Chondrocyte (in vitro differentiated cells): ENCODE measurements at regions not wholly inside any gene's neighbourhood (a gene's known extent, or its start where the extent isn't known, plus 50 kb on each side); places are given as distances from the start of the nearest gene placed in this dataset.

Experiments
- DNase-seq: peaks from one replicate; pipeline ENCODE4 v3.0.0; 2021; ENCODE audit warnings: mixed read lengths, low spot score
- H3K27ac Mint-ChIP-seq: one replicate; pipeline ENCODE4 v1.8.0; 2021; ENCODE audit warnings: mild to moderate bottlenecking, moderate library complexity, mixed read lengths; ENCODE audit not compliant: unreplicated experiment
- H3K27me3 Mint-ChIP-seq: 2 replicates; pipeline ENCODE4 v1.8.0; 2021; ENCODE audit warnings: low read depth, mixed read lengths
- H3K36me3 Mint-ChIP-seq: 2 replicates; pipeline ENCODE4 v1.8.0; 2021; ENCODE audit warnings: low read depth, mixed read lengths
- H3K4me1 Mint-ChIP-seq: 2 replicates; pipeline ENCODE4 v1.8.0; 2021; ENCODE audit warnings: low read depth, mild to moderate bottlenecking, mixed read lengths
- H3K4me3 Mint-ChIP-seq: one replicate; pipeline ENCODE4 v1.8.0; 2021; ENCODE audit warnings: mild to moderate bottlenecking, moderate library complexity, mixed read lengths; ENCODE audit not compliant: unreplicated experiment
- H3K9me3 Mint-ChIP-seq: 2 replicates; pipeline ENCODE4 v1.8.0; 2021; ENCODE audit warnings: low read depth, mixed read lengths
- TF ChIP-seq, protein P1 (sequence below): fragments of 200-600 bp; sonication (generic); IDR thresholded peaks from 2 replicates; pipeline ENCODE4 v1.5.0; 2021; ENCODE audit warnings: antibody characterized with exemption, mild to moderate bottlenecking, moderate library complexity

DNA sequence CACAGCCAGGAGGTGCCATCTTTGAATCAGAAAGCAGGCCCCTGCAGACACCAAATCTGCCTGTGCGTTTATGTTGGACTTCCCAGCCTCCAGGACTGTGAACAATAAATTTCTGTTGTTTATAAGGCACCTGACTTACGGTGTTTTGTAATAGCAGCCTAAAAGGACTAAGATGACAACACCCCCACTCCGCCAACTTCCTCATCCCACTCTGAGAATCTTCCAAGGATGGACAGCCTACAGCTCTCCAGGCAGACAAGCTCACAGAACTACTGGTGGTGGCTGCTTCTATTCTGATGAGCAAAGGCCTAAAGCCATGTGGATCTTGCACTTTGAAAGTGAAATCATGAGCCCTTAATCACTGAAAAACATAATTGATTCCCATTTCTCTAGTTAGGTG, 449.2 kb downstream of the TSHZ3 start:
- Mint-ChIP-seq H3K27ac (no peak overlapping the region), H3K9me3 (no peaks in the 10 kb centered on the region), H3K27me3 (no peaks in the 10 kb centered on the region), H3K36me3 (no peaks in the 10 kb centered on the region), H3K4me3 (no peak overlapping the region), H3K4me1 (no peaks in the 10 kb centered on the region)
- TF ChIP-seq, protein P1, sequence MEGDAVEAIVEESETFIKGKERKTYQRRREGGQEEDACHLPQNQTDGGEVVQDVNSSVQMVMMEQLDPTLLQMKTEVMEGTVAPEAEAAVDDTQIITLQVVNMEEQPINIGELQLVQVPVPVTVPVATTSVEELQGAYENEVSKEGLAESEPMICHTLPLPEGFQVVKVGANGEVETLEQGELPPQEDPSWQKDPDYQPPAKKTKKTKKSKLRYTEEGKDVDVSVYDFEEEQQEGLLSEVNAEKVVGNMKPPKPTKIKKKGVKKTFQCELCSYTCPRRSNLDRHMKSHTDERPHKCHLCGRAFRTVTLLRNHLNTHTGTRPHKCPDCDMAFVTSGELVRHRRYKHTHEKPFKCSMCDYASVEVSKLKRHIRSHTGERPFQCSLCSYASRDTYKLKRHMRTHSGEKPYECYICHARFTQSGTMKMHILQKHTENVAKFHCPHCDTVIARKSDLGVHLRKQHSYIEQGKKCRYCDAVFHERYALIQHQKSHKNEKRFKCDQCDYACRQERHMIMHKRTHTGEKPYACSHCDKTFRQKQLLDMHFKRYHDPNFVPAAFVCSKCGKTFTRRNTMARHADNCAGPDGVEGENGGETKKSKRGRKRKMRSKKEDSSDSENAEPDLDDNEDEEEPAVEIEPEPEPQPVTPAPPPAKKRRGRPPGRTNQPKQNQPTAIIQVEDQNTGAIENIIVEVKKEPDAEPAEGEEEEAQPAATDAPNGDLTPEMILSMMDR, result no peak
- DNase-seq, result no peak

- H3K9me3 Mint-ChIP-seq, result no peaks in the 10 kb centered on the region
- no peak overlapping the region for H3K4me3 Mint-ChIP-seq
- H3K36me3 Mint-ChIP-seq, result no peaks in the 10 kb centered on the region
- no peak for DNase-seq
- H3K27me3 Mint-ChIP-seq, result no peaks in the 10 kb centered on the region
- no peaks in the 10 kb centered on the region for H3K4me1 Mint-ChIP-seq
- no peak overlapping the region for H3K27ac Mint-ChIP-seq
- TF ChIP-seq, protein P1, result no peak
Measured at GRCh38 chr19:30898353-30899103, 450.7 kb downstream of the TSHZ3 start.

DNA sequence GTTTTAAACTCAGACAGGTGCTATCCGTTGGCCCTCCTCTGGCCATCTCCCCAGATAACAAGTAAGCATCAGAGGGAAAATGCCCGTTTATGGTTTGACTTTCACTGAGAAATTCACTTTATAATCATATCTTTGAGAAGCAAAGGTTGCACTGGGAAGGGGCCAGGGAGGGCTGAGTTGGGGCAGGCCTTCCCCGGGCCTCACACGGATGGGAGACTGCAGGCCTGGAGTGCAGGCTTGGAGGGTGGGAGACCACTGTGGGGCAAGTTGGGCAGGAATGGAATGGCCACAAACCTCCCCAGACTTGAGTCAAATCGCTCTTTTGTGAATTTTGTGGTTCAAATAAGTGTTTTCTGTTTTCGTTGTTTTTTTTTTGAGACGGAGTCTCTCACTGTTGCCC, 451.7 kb downstream of the TSHZ3 start:
- Mint-ChIP-seq H3K36me3 (no peaks in the 10 kb centered on the region), H3K9me3 (no peaks in the 10 kb centered on the region), H3K27ac (no peak overlapping the region), H3K4me3 (no peak overlapping the region), H3K27me3 (no peaks in the 10 kb centered on the region), H3K4me1 (no peaks in the 10 kb centered on the region)
- DNase-seq, result no peak
- TF ChIP-seq, protein P1, result no peak

DNA sequence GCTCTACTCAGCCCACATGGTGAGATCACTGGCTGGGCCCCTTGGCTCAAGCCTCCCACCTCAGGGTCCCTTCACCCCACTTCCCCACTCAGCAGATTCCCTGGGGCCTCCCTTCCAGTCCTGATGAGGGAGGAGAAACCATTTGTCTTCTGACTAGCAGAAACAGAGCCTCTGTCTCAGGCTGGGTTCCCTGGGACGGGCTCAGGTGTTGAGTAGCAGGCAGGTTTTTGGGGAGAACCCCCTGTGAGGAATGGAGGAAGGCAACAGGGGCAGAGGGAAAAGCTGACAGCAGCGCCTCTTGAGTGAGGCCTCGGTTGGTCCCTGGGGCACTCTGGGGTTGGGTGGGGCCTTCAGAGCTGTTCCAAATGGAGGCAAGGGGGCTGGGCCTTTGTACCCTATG, 452.2 kb downstream of the TSHZ3 start:
- Mint-ChIP-seq H3K9me3 (no peaks in the 10 kb centered on the region), H3K27me3 (no peaks in the 10 kb centered on the region), H3K36me3 (no peaks in the 10 kb centered on the region), H3K27ac (no peak overlapping the region), H3K4me3 (no peak overlapping the region), H3K4me1 (no peaks in the 10 kb centered on the region)
- TF ChIP-seq, protein P1, result no peak
- DNase-seq, result no peak

- no peaks in the 10 kb centered on the region for H3K27me3 Mint-ChIP-seq
- H3K4me1 Mint-ChIP-seq, result no peaks in the 10 kb centered on the region
- H3K27ac Mint-ChIP-seq, result no peak overlapping the region
- no peak for DNase-seq
- H3K4me3 Mint-ChIP-seq, result no peak overlapping the region
- H3K9me3 Mint-ChIP-seq, result no peaks in the 10 kb centered on the region
- TF ChIP-seq, protein P1, result no peak
- H3K36me3 Mint-ChIP-seq, result no peaks in the 10 kb centered on the region
Measured at GRCh38 chr19:30896554-30896953, 452.7 kb downstream of the TSHZ3 start.
